RPMI7951 (cell line): ENCODE measurements at regions not wholly inside any gene's neighbourhood (a gene's known extent, or its start where the extent isn't known, plus 50 kb on each side); places are given as distances from the start of the nearest gene placed in this dataset.
"Not testable (repeated sequence)": the region's sequence is repeated elsewhere in the genome, so short reads cannot be mapped to it uniquely, and the experiment has no call there.

Experiments
- DNase-seq: peaks from one replicate; pipeline ENCODE4 v3.0.0-alpha.2; 2012; ENCODE audit warnings: low read depth

DNA sequence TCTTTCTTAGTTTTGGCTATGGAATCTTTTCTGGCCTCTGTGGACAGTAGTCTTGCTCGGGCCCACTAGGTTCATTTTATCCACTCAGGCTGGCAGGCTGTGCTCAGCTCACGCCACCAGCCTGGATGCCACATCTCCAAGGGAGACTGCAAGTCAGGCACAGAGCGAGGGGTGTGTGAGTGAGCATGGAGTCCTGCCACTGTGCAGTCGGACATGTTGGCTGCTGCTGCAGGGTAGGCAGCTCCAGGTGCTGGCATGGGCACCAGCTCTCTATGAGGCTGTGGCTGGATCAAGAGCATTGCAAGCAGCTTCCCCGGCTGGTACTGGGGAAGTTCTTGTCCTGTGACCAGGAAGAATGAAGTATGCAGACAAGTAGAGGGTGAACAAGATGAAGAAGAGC, 158.9 kb downstream of the PCTP start:
- no peak for DNase-seq

DNA sequence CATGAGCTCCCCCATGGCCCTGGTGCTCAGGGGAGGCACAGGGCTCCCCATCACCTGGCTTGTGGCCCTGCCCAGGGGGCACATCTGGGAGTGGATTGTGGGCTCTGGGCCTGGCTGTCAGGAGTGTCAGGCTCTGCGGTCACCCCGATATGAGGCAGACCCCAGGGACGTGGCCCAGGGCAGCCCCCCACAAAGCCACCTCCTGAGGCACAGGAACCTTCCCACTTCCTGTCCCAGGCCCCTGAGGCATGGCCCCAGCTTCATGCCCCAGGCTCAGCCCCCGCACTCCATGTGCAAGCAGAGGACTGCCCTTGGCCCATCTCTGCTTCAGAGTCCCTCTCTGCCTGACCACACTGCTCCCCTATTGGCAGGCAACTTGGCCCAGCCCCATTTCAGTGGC, 160.3 kb downstream of the PCTP start:
- no peak for DNase-seq

GRCh38 chr17:55925440-55925839, 174.6 kb downstream of the PCTP start:
- no peak for DNase-seq

GRCh38 chr17:55926276-55926990, 175.6 kb downstream of the PCTP start:
- no peak for DNase-seq

DNA sequence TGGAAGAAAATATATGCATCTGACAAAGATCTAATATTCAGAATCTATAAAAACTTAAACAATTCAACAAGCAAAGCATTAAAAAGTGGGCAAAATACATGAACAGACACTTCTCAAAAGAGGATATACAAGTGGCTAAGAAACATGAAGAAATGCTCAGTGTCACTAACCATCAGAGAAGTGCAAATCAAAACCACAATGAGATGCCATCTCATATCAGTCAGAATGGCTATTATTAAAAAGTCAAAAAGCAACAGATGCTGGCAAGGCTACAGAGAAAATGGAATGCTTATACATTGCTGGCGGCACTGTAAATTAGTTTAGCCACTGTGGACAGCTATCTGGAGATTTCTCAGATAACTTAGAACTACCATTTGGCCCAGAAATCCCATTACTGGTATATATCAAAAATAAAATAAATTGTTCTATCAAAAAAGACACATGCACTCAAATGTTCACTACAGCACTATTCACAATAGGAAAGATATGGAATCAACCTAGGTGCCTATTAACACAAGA, 179.5 kb downstream of the PCTP start:
- DNase-seq: no peak

GRCh38 chr17:55931446-55931845, 180.6 kb downstream of the PCTP start:
- DNase-seq: no peak

DNA sequence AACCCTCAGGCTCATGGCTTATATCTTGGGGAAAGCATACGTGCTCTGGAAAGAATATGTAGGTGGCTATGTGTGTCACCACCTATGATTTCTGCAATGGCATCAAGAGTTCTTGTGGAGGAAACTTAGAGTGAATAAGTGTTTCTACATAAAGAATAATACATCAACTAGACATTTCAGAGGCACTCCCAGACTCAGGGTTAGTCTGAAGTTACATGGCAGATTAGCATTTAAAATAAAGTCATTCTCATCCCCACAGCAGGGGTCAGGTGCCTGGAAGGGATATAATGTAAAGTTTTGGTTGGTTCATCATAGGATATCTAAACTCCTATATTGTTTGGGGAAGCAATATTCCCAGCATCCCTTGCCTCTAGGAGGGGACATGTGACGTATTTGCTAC, 182.1 kb downstream of the PCTP start:
- DNase-seq: no peak

- not testable (repeated sequence) for DNase-seq
Measured at GRCh38 chr17:55939181-55939810, 188.4 kb downstream of the PCTP start.

- no peak for DNase-seq
Measured at GRCh38 chr17:55959756-55960155, 193.5 kb upstream of the ANKFN1 start.

DNA sequence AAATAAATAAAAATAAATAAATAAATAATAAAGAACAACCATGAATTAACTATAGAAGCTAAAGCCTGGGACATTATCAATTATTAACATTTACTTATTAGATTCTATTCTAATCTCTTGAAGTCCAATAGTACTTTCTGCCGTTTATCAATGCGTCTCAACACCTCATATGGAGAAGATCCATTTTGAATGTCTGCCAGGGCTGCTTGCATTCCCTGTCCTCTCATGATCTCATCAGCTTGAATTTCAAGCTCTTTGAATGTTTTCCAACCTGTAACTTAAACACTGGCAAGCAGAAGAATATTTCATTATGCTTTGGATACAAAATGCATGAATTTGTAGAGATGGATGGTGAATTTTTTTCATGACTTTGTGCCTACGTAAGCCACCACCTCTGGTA, 191.9 kb upstream of the ANKFN1 start:
- no peak for DNase-seq

DNA sequence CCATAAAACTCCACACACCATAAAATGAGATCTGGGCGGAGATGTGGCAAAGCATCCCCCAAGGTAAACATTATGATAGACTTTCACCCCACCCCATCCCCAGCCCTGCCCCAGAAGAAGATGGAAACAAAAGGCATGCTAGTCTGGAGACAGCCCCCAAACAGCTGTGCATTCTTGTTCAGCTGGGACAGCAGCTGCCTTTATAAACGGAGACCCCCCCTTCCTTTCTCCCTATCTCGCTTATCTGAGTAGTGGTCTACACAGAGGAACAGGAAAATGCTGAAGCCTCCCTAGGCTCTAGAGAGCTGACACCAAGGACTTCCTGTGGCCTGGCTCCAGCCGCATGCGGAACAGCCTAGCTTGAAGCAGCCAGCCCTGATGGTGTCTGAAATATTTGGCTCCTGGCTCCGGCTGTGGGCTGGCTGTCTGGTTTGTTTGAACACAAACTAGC, 190.3 kb upstream of the ANKFN1 start:
- DNase-seq: no peak

- no peak for DNase-seq
Measured at GRCh38 chr17:55964191-55964590, 189.1 kb upstream of the ANKFN1 start.

DNA sequence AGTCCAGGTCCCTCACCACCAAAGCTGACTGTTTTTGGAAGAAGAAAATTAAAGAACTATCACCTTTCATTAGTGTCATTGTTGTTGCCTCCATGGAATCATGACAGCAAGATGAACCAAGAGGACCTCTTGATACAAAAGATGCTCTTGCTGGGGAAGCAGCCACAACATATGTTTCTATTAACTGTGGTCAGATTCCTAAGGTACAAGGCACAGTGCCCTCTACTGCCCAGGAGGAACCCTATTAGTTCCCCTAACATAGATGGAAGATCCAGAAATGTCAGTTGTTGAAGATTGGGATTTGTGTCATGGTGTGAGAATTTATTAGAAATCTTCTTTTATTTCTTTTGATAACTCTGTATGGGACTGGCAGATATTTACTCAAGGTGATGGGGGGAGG, 188.2 kb upstream of the ANKFN1 start:
- no peak for DNase-seq

DNA sequence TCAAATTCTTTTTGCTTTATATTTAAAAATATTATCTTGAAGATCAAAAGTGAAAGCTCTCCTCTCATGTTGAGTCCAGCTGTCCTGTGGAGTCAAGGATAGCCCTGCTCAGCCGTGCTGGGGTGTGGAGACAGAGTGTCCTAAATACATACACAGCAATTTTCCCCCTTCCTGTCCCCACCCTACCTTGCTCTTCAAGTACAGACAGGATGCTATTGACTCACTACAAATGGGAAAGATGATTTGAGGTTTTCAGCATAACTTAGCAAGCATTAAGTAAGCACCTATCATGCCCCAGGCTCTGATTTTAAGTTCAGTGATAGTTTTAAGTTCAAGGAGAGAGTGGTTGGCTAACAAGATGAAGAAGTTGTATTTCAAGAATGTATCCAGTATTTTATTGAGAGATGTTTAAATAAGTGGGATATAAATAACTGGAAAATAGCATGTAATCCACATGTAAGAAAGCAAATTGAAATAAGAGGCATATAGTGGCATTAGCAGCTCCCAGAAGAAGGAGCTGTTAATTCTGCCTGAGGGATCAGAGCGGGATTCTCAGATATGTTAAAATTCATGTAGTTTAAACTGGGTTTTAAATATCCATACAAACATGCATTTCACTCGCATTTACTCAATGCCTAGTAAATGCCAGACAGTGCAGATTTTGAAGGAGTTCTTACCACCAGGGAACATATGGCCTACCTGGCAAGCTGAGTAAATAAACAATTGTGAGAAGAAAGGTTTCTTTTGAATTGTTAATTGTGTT, 183.5 kb upstream of the ANKFN1 start:
- no peak for DNase-seq

- no peak for DNase-seq
Measured at GRCh38 chr17:55978578-55978977, 174.7 kb upstream of the ANKFN1 start.

DNA sequence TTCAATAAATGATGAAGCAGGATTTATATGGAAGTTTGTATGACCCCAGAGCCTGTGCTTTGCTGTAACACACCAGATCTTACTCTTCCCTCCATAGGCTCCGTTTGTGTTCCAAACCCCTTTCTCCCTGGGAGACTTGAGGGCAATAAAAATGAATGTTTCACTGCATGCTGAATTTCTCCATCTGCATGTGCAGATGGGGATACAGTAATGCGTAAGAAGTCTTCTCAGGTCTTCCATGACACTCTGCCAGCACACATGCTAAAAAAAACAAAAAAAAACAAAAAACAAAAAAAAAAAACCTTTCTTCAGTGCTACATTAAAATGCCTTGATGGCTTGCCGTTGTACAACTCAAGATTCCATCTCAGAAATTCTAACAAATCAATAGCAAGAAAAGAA, 170.2 kb upstream of the ANKFN1 start:
- DNase-seq: no peak

GRCh38 chr17:55986817-55987216, 166.5 kb upstream of the ANKFN1 start:
- no peak for DNase-seq

- DNase-seq: no peak
Measured at GRCh38 chr17:55988861-55989260, 164.4 kb upstream of the ANKFN1 start.

DNA sequence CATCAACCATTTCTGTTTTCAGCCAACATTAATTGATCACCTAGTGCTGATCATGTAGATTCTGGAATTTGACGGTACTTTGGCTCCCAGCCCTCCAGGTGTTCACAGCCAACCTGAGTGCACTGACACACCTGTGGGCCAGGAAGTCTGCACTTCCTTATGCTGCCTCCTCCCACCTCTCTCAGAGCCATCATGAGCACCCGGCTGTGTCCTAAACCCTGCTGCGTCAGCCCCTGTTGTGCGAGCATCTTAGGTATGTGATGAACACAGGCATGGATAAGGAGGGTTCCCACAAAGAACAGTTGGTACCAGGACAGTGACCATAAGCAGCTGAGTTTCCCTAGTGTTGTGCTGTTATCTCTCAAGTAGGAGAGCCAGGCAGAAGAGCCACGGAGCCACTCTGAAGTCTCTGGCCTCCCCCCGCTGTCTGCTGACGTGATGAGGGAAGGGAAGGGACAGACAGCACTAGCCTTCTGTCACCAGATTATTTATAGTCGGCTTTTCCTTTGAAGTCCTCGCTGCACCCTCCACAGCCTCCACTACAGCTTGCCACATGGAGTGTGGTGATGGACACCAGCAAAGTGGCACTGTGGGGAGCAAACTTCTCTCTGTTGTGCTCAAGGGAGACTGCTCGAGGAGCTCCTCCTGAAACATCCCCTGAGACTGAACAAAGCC, 162.8 kb upstream of the ANKFN1 start:
- DNase-seq: no peak

GRCh38 chr17:55996826-55997225, 156.4 kb upstream of the ANKFN1 start:
- no peak for DNase-seq

- DNase-seq: no peak
Measured at GRCh38 chr17:56000411-56000810, 152.9 kb upstream of the ANKFN1 start.

- DNase-seq: not testable (repeated sequence)
Measured at GRCh38 chr17:56002656-56003055, 150.6 kb upstream of the ANKFN1 start.
